T-helper 1 cell (primary cell): ENCODE measurements at regions not wholly inside any gene's neighbourhood (a gene's known extent, or its start where the extent isn't known, plus 50 kb on each side); places are given as distances from the start of the nearest gene placed in this dataset.

Experiments
- DNase-seq, 5 donors: peaks; one replicate each; pipeline ENCODE4 v3.0.0-alpha.2; 2012 to 2020

DNA sequence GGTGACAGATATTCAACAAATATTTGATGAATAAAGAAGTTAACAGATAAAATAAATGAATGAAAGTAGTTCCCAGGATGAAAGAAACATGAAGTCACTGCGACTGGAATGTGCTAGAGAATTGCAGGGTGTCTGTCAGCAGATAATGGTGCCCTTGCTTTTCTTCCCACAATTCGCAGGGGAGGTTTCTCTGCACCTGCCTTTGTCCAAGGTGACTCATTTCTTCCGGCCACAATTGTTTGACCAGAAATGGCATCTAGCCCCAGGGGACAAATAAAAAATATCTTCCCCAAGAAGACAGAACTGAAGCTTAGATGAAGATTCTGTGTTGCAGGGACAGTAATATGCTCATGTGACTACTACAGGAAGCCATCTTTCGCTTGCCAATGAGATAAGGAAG, 316.1 kb upstream of the TBX3 start:
- DNase-seq = no peak

DNA sequence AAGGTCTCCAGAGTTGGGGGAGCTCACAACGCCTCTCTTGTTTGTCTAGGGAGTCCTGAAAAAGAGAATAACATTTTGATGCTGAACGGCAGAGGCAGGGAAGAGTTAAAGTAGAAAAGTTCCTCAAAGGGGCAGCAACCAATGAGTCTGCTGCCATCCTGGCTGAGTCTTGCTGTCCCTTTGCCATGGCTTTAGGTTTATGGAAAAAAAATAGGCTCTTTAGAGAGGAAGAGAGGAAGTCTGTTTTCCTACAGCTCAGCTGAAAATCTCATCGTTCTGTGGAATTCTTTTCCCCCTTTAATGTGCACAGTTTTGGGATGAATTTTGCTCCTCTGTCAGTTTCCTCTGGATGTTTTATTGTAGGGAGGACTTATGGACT, 314.8 kb upstream of the TBX3 start:
- DNase-seq = no peak

DNA sequence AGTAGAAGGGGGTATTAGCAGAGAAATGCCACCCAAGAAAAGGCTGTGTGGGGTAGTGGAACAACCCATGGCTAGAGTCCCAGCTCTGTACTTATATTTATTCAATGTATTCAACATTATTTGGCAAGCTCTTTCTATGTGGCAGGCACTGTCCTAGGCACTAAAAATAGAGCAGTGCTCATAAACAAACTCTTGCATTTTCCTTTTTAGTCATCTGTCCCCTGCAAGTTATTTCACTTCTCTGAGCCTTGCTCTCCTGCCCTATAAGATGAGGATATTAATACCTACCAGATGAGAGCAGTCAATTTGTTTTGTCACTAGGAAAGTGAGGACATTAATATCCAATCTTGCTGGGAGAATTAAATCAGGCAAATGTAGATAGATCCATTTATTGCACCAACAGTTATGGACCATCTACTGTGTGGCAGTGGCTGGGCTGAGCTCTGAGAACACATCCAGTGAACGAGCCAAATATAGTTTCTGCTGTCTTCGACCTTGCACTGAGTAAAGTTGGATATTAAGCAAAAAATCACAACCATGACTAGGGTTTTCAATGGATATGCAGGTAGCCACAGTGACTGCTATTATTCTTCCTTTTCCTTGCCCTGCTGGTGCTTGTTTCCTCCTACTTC, 314.3 kb upstream of the TBX3 start:
- no peak for DNase-seq

DNA sequence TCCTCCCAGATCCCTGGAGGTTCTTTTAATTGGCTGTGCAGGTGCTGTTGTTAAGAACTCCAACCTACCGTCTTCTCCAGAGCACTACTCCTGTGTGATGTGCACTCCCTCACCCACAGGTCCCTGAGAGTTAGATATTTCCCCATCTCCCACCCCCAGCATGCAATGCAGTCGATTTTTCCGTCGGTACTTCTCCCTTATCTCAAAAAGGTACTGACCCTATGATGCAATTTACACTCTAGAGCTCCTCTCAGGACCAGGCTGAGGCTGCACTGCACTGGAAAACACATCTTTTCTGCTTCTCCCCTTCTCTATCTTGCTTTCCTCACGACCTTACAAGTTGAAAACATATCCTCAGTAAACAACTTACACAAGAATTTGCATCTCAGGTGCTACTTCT, 312.4 kb upstream of the TBX3 start:
- DNase-seq = no peak

DNA sequence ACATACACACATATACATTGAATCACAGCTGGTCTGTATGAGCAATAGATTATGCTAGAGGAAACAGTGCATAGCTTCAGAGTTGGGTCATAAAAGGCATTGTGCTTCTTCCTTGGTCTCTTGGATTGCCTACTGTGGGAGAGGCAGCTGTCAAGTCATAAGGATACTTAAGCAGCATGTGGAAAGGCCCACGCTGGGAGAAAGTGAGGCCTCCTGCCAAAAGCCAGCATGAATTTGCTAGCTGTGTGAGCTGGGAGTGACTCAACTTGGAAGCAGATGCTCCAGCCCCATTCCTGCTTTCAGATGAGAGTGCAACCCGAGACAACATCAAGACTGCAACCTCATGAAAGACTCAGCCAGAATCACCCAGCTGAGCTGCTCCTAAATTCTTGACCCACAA, 311.9 kb upstream of the TBX3 start:
- no peak for DNase-seq

DNA sequence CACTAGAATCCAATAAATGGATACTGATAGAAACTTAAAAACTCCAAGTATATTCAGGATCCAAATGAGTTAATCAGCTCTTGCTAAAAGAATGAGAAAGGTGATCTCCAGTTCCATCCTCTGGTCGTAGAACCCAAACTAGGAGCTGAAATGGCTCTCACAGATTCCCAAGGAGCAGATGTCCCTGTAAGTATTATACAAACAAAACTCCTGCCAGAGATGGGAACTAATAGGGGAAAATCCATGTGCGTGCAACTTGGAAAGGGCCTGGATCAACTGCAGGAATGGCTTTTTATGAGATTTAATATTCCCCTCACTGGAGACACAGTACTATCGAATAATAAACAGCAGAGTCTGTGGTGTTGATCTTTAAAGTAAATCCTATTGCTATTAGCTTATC, 309.2 kb upstream of the TBX3 start:
- DNase-seq = no peak

DNA sequence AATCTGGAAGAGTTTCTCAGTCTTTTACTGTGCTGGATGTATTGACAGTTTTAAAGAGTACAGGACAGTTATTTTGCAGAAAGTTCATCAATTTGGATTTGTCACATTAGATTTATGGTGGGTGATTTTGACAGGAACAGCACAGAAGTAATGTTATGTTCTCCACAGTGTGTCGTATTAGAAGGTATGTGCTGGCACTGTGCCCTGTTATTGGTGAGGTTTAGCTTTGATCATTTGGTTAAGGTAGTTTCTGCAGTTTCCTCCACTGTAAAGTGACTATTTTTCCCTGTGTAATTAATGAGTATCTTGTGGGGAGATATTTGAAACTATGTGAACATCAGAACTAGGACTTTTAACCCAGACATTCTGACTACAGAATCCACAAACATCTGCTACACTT, 308.5 kb upstream of the TBX3 start:
- no peak for DNase-seq

DNA sequence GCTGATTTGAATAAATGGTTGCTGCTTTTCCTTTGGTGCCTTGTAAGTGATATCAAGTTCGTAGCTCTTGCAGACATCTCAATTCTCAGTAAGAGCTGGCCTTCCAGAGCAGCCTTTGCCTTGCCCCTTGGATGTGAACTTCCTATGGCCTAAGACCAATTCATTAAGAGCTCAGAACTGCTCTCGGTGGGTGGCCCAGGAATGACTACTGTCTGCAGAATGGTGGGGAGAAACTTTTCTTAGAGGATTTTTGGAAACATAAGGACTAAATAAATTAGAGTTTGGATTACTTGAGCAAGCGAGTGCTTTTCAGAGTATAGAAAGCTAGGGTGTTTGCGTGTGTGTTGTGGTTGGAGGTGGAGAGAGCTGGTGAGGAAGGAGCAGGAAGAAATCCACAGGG, 306.4 kb upstream of the TBX3 start:
- DNase-seq = no peak

DNA sequence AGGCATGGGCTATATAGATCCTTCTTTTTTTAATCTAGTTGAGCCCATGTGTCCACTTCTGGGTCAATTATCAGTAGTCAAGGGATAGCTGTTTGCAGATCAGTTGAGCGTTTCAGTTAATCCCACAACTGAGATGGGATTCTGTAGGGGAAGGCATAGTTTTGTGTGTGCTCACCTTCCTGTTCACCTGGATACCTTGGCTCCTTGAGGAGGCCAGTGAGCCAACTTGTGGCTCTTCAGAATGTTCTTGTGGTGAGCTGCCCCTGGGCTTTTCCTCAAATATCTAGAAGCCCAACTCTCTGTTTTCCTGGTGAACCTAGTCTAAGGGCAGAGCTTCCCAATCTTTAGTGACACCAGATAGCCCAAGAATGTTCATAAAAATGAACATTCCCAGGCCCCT, 302.9 kb upstream of the TBX3 start:
- no peak for DNase-seq

DNA sequence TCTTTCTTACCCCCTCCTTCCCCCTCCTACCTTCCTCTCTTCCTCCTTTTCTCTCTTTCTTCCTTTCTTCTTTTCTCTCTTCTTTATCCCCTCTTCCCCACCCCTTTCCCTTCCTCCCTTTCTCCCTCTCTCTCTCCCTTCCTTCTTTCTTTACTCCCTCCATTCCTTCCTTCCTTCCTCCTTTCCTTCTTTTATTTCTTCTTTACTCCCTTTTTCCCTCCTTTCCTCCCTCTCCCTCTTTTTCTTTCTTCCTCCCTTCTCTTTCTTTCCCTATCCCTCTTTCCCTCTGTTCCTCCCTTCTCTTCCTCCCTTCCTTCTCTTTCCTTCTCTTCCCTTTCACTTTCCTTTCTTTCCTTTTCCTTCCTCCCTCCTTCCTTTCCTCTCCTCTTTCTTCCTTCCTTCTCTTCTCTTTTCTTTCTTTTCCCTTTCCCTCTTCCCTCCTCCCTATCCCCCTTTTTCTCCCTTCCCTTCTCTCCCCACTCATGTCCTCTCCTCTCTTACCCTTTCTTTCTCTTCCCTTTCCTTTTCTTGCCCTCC, 302.3 kb upstream of the TBX3 start:
- no peak for DNase-seq

DNA sequence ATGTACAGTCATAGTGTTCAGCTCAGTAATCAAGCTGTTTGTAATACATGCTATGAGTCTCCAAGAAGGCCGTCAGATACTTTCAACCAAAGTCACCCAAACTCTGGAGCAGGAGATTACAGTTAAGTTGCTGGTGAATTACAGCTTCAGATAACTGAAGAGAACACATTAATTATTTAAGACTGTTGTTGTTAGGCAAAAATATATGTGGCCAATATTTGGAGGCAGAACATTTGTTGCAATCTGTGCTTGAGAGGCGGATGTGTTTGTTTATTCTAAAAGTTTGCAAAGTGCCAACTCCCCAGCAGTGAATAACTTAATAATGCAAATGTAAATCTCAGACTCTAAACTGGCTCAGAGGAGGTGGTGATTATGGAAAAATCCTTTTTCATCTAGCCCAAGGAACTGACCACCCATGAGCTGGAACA, 300.7 kb upstream of the TBX3 start:
- no peak for DNase-seq

DNA sequence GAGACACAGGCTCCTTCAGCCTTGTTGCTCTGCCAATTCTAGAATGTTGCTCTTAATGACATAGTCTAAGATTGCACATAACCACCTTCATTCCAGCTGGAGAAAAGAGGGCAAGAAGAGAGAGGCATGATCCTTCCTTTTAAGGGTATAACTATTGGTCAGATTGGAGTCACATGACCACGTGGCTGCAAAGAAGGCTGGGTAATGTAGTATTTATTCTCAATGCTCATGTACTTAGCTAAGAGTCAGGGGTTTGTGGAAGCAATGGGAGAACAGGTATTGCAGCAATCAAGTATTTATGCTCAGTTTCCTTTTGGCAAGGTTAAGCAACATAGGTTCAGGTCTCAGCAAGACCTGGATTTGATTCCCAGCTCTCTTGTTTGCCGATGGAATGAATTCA, 298.8 kb upstream of the TBX3 start:
- no peak for DNase-seq

DNA sequence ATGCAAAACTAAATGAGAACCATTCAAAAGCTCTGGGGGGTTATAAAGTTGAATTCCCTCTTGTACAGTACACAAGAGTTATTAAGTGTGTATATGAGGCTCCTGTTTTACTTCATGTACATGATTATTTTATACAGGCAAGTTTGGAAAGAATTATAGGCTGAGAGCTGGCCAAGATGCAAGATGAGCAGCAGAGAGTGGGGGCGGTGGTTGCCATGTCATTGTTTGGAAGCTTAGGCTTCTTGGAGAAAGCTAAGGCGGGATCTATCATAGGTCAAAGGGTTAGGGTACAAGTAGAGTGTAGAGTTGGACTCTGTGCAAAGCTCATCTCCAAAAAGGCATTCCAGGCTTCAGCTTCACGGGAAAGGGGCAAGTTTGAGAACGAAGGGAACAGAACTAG, 297.1 kb upstream of the TBX3 start:
- DNase-seq = no peak

DNA sequence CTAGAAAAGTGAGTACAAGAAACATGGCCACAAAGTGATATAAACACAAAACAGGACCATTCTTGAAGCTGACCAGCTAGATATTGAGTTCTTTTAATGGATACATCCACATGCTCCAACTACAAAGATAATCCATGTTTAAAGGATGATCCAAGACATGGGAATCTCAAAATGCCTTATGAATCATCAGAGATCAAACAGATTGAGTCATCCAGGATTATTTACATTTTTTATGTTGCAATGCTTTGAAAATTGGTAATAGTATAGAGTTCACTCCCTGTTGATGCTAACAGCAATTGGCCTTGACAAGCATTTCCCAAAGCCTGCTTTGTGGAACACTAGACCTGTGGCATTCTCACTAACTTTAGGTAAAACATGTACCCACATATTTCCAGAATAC, 293.0 kb upstream of the TBX3 start:
- no peak for DNase-seq

DNA sequence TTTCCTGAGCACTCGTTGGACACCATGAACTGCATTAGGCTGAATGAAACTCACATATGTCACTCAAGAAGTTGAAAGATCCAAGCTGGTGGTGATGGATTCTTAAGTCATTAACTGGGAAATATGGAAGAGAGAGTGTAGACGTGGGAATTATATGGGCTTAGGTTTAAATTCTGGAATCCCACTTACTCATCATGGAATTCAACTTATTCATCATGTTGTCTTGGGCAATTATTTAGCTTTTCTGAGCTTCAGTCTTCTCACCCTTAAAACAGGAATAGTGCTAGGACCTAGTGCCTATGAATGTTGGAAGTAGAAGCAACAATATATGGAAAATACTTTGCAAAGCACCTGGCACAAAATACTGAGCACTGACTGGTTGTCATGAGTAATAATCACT, 292.4 kb upstream of the TBX3 start:
- DNase-seq = no peak

DNA sequence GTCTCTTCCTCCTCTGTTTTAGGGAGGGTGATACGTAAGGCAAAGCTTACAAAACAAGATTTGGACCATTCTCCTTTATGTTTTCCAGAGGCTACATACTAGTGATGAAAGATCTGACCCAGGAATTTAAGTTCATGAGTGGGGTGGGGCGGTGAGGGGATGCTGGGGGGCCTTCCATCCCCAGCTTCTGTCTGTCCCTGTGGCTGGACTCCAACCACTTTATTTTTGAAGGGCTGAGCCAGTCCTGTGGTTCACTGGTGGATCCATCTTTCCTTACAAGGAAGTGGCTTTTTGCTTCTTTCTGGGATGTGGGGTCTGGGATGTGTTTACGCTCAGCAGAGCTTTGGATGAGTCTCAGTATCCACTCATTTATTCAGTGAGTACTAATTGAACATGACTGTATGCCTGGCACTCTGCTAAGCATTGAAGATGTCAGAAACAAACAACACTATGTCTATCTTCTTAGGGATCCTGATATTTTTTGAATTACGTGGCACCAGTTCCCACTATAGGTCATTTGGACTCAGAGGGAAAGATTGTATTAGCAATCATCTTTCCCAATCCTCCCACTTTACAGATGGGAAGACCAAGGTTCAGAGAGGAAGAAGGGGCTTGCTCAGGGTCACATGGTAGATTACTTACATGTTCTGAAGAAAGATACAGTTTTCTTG, 291.8 kb upstream of the TBX3 start:
- no peak for DNase-seq

DNA sequence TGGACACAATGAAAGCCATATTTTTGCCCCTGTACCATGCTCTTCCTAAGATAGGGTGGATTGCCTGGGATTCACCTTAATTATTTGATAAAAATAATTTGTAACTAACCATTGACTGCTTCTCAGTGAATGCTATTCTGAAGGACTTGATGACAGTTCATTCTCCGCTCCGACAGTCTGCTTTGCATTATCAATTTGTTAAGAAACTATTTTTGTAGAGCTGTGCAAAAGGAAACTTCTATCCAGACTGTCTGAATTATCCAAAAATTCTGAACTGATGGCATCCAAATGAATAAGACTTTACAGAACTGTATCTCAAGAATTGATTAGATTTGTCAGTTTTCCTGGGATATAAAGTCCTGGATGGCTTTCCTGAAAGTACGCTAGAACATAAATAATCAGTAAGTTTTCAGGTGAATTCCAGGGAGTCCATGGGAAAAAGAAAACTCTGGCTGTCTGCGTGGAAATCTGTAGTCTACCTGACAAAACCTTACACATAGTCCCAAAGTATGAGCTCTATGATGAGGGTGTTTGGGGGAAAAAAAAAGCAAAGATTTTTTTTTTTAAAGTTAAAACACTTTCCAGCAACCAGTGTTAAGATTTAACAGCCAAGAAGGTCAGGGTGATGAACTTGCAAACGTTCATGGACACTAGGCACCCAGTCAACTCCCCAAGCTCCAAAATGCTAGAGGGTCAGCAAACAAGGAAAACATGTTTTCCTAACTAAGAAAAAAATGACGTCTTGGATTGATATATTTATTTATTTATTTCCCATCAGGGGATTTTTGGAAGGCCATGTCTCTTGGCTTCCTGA, 291.1 kb upstream of the TBX3 start:
- DNase-seq = no peak

DNA sequence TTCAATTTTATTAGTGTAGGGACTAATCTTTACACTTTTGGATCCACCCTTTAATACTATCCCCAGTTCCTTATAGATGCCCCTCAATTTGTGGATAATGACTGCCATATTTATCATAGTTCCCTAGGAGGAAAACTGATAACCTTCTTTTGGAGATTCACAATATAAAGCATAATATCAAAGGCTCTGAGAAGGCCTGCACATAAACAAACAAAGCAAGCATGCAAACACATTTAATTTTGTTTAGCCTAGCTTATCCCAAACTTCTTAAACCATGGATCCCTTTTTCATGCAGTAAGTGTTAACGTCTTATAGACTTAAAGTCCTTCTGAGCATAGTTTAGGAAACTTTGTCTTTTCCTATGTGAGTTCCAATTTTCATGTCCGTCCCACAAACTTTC, 290.4 kb upstream of the TBX3 start:
- no peak for DNase-seq

DNA sequence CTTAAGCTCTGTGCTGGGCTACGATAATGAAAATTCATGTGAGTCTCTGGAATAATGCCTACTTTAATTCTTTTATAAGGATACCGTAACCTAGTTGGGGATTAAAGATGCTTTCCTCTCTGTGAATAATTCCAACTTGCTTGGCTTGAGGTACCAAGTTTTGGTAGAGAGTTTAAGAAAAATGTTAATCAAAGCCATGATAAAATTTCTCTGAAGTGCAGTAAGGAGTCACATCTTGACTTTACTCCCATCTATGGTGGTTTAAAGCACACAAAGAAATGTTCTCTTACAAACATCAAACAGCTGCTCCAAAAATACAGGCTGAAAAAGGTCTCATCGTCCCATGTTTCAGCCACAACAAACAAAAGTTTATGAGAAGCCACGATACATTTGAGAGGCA, 284.8 kb upstream of the TBX3 start:
- no peak for DNase-seq

DNA sequence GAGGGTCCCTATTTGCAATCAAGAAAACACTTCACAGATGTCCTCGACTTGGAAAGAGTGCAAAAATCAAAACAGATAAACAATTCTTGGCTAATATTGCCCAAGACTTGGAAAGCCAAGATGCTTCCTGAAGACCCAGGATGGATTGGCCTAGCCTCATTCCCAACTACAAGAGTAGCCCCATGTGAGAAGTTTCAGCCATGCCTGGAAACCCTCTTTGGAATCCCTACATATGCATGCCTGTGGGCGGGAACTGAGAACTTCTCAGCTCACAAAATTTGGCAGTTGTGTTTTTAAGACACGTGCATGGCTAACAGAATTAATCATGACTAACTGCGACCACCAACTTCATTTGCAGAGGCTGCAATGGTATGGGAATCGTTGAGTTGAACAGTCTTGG, 283.2 kb upstream of the TBX3 start:
- no peak for DNase-seq

DNA sequence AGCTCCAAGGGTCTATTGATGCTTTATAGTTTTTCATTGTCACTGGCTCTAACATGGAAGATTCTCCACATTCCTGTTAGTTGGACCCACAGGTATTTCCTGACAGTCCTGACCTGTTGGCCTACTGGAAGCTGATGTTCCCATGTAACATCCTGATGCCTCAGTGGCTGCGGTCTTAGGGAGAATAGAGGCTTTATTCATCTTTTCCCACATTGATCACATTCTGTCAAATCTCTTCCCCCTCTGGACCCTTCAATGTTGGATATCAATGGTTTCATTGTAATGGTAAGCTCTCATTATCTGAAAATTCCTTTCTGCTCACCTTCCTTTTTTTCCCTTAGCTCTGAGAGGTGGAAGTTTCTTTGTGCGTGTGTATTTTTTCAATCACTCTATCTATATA, 280.9 kb upstream of the TBX3 start:
- DNase-seq = no peak

DNA sequence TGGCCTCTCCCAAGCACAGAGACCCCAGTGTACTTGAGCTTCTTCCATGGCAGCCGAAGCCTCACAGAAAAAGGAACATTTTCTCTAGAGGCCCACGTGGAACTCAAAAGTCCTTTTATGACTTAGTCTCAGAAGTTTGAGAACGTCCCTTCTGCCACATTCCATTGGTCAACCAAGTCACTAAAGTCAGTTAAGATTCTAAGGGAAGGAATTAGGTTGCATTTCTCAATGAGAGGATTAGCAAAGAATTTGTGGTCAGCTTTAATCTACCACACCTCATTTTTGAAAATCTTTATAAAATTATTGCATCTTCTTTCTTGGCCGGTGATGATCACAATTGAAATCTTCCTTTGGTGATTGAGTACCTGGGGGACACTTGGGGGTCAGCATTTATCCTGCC, 279.9 kb upstream of the TBX3 start:
- DNase-seq = no peak

DNA sequence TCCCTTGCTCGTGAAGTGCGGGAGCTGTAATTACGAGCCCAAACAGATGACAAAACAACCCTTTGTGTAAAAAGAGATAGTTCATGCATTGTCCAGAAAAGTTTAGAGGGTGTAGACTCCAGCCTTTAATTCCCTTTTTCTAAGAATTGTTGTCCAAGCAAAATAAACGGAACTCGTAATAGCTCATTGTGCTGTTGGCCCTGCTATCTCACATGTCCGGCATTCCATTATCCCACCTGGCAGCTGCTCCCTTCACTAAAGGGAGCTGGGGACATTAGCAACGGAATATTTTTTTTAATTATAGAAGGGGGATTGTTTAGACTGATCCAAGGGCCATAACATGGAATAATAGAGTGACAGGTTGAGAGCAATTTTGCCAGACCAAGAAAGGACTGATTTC, 277.5 kb upstream of the TBX3 start:
- no peak for DNase-seq

DNA sequence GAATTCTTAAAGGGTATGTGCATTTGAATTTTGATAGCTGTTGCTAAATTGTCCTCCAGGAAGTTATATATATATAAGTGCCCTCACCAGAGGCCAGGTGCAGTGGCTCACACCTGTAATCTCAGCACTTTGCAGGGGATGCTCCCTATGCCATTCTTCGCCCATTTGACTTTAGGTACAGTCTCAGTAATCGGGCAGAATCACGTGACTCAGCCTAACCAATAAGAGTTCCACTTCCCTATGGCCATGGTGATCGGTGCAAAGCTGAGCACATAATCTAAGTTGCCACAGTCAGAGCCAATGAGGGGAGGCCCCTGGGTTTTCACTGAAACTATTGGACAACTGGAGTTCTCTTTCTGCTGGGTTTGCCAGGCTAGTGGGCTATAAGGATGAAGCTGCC, 274.6 kb upstream of the TBX3 start:
- DNase-seq = no peak
